Sigmoid colon (tissue), 6 donors: ENCODE measurements at regions not wholly inside any gene's neighbourhood (a gene's known extent, or its start where the extent isn't known, plus 50 kb on each side); places are given as distances from the start of the nearest gene placed in this dataset.
"Not testable (repeated sequence)": the region's sequence is repeated elsewhere in the genome, so short reads cannot be mapped to it uniquely, and the experiment has no call there.

ENCODE experiments used
- DNase-seq: peaks from one replicate; pipeline ENCODE4 v3.0.0-alpha.2; 2019
- H3K27ac ChIP-seq, 4 donors: fragments of 200-600 bp; sonication (generic); one replicate each; pipeline ENCODE4 v1.5.1; 2016 to 2019; ENCODE audit warnings: mild to moderate bottlenecking in 1 of 4
- H3K27me3 ChIP-seq, 3 donors: fragments of 200-600 bp; sonication (generic); one replicate each; pipeline ENCODE4 v1.5.1; 2019; ENCODE audit warnings: mild to moderate bottlenecking in 1 of 3
- H3K36me3 ChIP-seq, 4 donors: fragments of 200-600 bp; sonication (generic); one replicate each; pipeline ENCODE4 v1.5.1; 2016 to 2019
- H3K4me1 ChIP-seq, 4 donors: fragments of 200-600 bp; sonication (generic); one replicate each; pipeline ENCODE4 v1.5.1; 2017 to 2019
- H3K4me3 ChIP-seq, 4 donors: fragments of 200-600 bp; sonication (generic); one replicate each; pipeline ENCODE4 v1.5.1; 2017 to 2019; ENCODE audit warnings: mild to moderate bottlenecking in 2 of 4, moderate library complexity in 1 of 4
- H3K9me3 ChIP-seq, 4 donors: fragments of 200-600 bp in 3 of 4; sonication (generic) in 3 of 4; one replicate each; pipeline versions ENCODE4 v1.5.1 to v1.6.1; 2013 to 2019
- CTCF ChIP-seq, 4 experiments: fragments of 450-650 bp in 3 of 4; fragments of 200-600 bp in 1 of 4; IDR thresholded peaks; one replicate each; pipeline ENCODE4 v1.5.1; 2016 to 2019; ENCODE audit warnings: antibody characterized with exemption in 4 of 4, mild to moderate bottlenecking in 3 of 4, moderate library complexity in 2 of 4
- EP300 ChIP-seq, 4 donors: sonication (generic); formaldehyde crosslinking; IDR thresholded peaks; one replicate each; pipeline ENCODE4 v1.6.1; 2017; ENCODE audit warnings: antibody characterized with exemption in 4 of 4
- POLR2A ChIP-seq, 2 donors: fragments of 450-650 bp; IDR thresholded peaks; one replicate each; pipeline ENCODE4 v1.6.1; 2016; ENCODE audit warnings: antibody characterized with exemption in 2 of 2, mild to moderate bottlenecking in 2 of 2, moderate library complexity in 2 of 2
- POLR2AphosphoS5 ChIP-seq, 4 donors: sonication (generic); formaldehyde crosslinking; IDR thresholded peaks; one replicate each; pipeline ENCODE4 v1.6.1; 2017; ENCODE audit warnings: antibody characterized with exemption in 4 of 4
- WGBS, 2 donors: extraction: QIAGEN DNeasy Blood & Tissue Kit; methylation state at CpG; one replicate each; pipeline ENCODE4 v1.1.7; 2013; 5-methylcytosine and 5-hydroxymethylcytosine counted together
- intact Hi-C: fragments of 100-400 bp; cut with DNase I; formaldehyde crosslinking; loops from one replicate; pipeline ENCODE4 v1.15.1; 2023
- donor health status: healthy with polysubstance abuse.
- donor health status: healthy.

GRCh38 chr3:26236531-26236930 is 386.0 kb upstream of the LRRC3B start:
- 36 to 46% methylated on average over 2 of the region's 2 CpGs for WGBS, 2 donors
- no peaks in the 10 kb centered on the region for H3K36me3 ChIP-seq
- TF ChIP-seq POLR2A (IDR thresholded peaks at IDR 0.05) (no peak), POLR2AphosphoS5 (IDR thresholded peaks at IDR 0.05) (peak in 1 of 4 donors; percentile 35), CTCF (IDR thresholded peaks at IDR 0.05) (no peak), EP300 (IDR thresholded peaks at IDR 0.05) (no peak)
- no peak overlapping the region for H3K4me3 ChIP-seq
- H3K27me3 ChIP-seq = no peaks in the 10 kb centered on the region
- intact Hi-C loops = no loop called here
- H3K27ac ChIP-seq = no peak overlapping the region
- H3K9me3 ChIP-seq = no peaks in the 10 kb centered on the region
- no peak for DNase-seq
- peaks cover 0 to 19% (median 7%) of the 10 kb centered on the region in 4 donors for H3K4me1 ChIP-seq

- Histone ChIP-seq H3K36me3 (no peaks in the 10 kb centered on the region), H3K27me3 (no peaks in the 10 kb centered on the region), H3K27ac (no peak overlapping the region), H3K4me1 (peaks cover 0 to 19% (median 7%) of the 10 kb centered on the region in 4 donors), H3K9me3 (no peaks in the 10 kb centered on the region), H3K4me3 (no peak overlapping the region)
- DNase-seq = no peak
- WGBS, 2 donors = 54 to 73% methylated on average over 4 of the region's 4 CpGs
- no peak for TF ChIP-seq POLR2A (IDR thresholded peaks at IDR 0.05)
- no peak for TF ChIP-seq POLR2AphosphoS5 (IDR thresholded peaks at IDR 0.05)
- TF ChIP-seq EP300 (IDR thresholded peaks at IDR 0.05) = no peak
- no peak for TF ChIP-seq CTCF (IDR thresholded peaks at IDR 0.05)
- intact Hi-C loops = no loop called here
Measured at GRCh38 chr3:26237036-26237682, 385.4 kb upstream of the LRRC3B start.

GRCh38 chr3:26244586-26244985 is 378.0 kb upstream of the LRRC3B start:
- H3K36me3 ChIP-seq, H3K4me1 ChIP-seq, H3K27me3 ChIP-seq, H3K27ac ChIP-seq, intact Hi-C loops, H3K4me3 ChIP-seq, H3K9me3 ChIP-seq, DNase-seq: not testable (repeated sequence)
- WGBS, 2 donors = 80 to 89% methylated on average over 14 of the region's 14 CpGs

- Histone ChIP-seq H3K36me3 (no peaks in the 10 kb centered on the region), H3K9me3 (no peaks in the 10 kb centered on the region), H3K27me3 (no peaks in the 10 kb centered on the region), H3K4me1 (no peaks in the 10 kb centered on the region), H3K27ac (no peak overlapping the region), H3K4me3 (no peak overlapping the region)
- intact Hi-C loops = no loop called here
- no peak for TF ChIP-seq CTCF (IDR thresholded peaks at IDR 0.05)
- no peak for DNase-seq
Measured at GRCh38 chr3:26245236-26245635, 377.3 kb upstream of the LRRC3B start.

GRCh38 chr3:26246901-26247300 is 375.7 kb upstream of the LRRC3B start:
- Histone ChIP-seq H3K9me3 (no peaks in the 10 kb centered on the region), H3K27ac (no peak overlapping the region), H3K27me3 (no peaks in the 10 kb centered on the region), H3K36me3 (no peaks in the 10 kb centered on the region), H3K4me3 (no peak overlapping the region), H3K4me1 (no peaks in the 10 kb centered on the region)
- WGBS, 2 donors = 71 to 88% methylated on average over 2 of the region's 2 CpGs
- DNase-seq = no peak
- intact Hi-C loops = no loop called here
- TF ChIP-seq CTCF (IDR thresholded peaks at IDR 0.05) = no peak
- TF ChIP-seq POLR2A (IDR thresholded peaks at IDR 0.05) = no peak
- TF ChIP-seq EP300 (IDR thresholded peaks at IDR 0.05) = no peak
- no peak for TF ChIP-seq POLR2AphosphoS5 (IDR thresholded peaks at IDR 0.05)
